OCI-LY1 (cell line): ENCODE measurements at regions not wholly inside any gene's neighbourhood (a gene's known extent, or its start where the extent isn't known, plus 50 kb on each side); places are given as distances from the start of the nearest gene placed in this dataset.

Source experiments
- EZH2 ChIP-seq: fragments of 200-600 bp; sonication (generic), shearing (Covaris generic); IDR thresholded peaks from 2 replicates; pipeline ENCODE4 v1.8.0; 2017; ENCODE audit warnings: borderline replicate concordance, mixed run types, mild to moderate bottlenecking, antibody characterized with exemption, low read length, moderate library complexity, mixed read lengths
- TF ChIP-seq, protein P1 (sequence below): fragments of 200-600 bp; sonication (generic), shearing (Covaris generic); IDR thresholded peaks from 2 replicates; pipeline ENCODE4 v1.5.1; 2017; ENCODE audit warnings: mild to moderate bottlenecking, antibody characterized with exemption, low read length, moderate library complexity, mixed read lengths

DNA sequence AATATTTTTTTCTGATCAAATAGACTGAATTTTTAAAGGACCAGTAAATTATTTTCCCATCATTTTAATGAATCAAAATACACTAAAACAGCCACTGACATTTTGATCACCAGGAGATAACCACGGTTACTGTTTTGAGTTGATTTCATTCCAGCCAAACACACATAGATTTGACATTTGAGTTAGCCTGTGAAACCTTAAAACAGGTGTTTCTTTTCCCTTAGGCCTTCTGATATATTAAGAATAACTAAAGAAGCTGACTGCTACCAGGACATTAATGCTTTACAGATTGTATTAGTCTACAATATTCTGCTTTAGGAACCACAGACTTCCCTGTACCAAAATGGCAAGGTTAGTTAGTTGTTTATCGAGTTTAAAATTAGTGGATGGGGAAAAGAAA is 193.4 kb downstream of the OMA1 start:
- TF ChIP-seq, protein P1, sequence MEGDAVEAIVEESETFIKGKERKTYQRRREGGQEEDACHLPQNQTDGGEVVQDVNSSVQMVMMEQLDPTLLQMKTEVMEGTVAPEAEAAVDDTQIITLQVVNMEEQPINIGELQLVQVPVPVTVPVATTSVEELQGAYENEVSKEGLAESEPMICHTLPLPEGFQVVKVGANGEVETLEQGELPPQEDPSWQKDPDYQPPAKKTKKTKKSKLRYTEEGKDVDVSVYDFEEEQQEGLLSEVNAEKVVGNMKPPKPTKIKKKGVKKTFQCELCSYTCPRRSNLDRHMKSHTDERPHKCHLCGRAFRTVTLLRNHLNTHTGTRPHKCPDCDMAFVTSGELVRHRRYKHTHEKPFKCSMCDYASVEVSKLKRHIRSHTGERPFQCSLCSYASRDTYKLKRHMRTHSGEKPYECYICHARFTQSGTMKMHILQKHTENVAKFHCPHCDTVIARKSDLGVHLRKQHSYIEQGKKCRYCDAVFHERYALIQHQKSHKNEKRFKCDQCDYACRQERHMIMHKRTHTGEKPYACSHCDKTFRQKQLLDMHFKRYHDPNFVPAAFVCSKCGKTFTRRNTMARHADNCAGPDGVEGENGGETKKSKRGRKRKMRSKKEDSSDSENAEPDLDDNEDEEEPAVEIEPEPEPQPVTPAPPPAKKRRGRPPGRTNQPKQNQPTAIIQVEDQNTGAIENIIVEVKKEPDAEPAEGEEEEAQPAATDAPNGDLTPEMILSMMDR = no peak
- TF ChIP-seq EZH2 = no peak
